Mucosa of descending colon (tissue), 3 donors: ENCODE measurements at regions not wholly inside any gene's neighbourhood (a gene's known extent, or its start where the extent isn't known, plus 50 kb on each side); places are given as distances from the start of the nearest gene placed in this dataset.

Experiments used
- ATAC-seq: fragments of 200-7000 bp; cut with Tn5 transposase; one replicate; pipeline ENCODE4 v1.9.1; 2020; ENCODE audit warnings: mild to moderate bottlenecking, moderate library complexity
- DNase-seq, 3 donors: peaks; one replicate each; pipeline ENCODE4 v3.0.0-alpha.2; 2020
- H3K36me3 ChIP-seq: fragments of 200-600 bp; one replicate; pipeline ENCODE4 v1.8.0; 2021; ENCODE audit warnings: low read depth, mild to moderate bottlenecking
- H3K4me1 ChIP-seq: fragments of 200-600 bp; one replicate; pipeline ENCODE4 v1.8.0; 2021; ENCODE audit warnings: low read depth, mild to moderate bottlenecking
- H3K4me3 ChIP-seq: fragments of 200-600 bp; one replicate; pipeline ENCODE4 v1.8.0; 2021; ENCODE audit warnings: mild to moderate bottlenecking
- H3K9me3 ChIP-seq: fragments of 200-600 bp; one replicate; pipeline ENCODE4 v1.8.0; 2021; ENCODE audit warnings: mild to moderate bottlenecking
- CTCF ChIP-seq: fragments of 200-600 bp; IDR thresholded peaks from one replicate; pipeline ENCODE4 v1.8.0; 2022; ENCODE audit warnings: antibody characterized with exemption, mild to moderate bottlenecking
- intact Hi-C, 2 donors: fragments of 100-400 bp; cut with DNase I in 1 of 2; cut with micrococcal nuclease in 1 of 2; formaldehyde crosslinking; loops; one replicate each; pipeline versions ENCODE4 v1.11.0 to v1.11.1; 2022; cut with DNase I, micrococcal nuclease
- donor health status: DM: no; HTN: no; CAD: no; lungs with moderate emphysema.
- donor health status: DM: no; HTN: no; CAD: no.
- donor health status: DM: no; HTN: yes; CAD: no.

- Histone ChIP-seq H3K4me3 (no peak overlapping the region), H3K36me3 (no peaks in the 10 kb centered on the region), H3K9me3 (no peaks in the 10 kb centered on the region), H3K4me1 (no peaks in the 10 kb centered on the region)
- DNase-seq (peak in 2 of 3 donors; percentile 19 to 27), ATAC-seq (peak; percentile 28)
- no peak for TF ChIP-seq CTCF
- intact Hi-C loops = no loop called here
Measured at GRCh38 chr2:239544143-239544917, 143.5 kb upstream of the HDAC4 start.

GRCh38 chr2:239543702-239544101, 142.9 kb upstream of the HDAC4 start:
- no peak for TF ChIP-seq CTCF
- H3K36me3 ChIP-seq = no peaks in the 10 kb centered on the region
- DNase-seq (no peak), ATAC-seq (no peak)
- intact Hi-C loops = no loop called here
- no peak overlapping the region for H3K4me3 ChIP-seq
- no peaks in the 10 kb centered on the region for H3K4me1 ChIP-seq
- H3K9me3 ChIP-seq = no peaks in the 10 kb centered on the region

GRCh38 chr2:239540174-239540573, 139.4 kb upstream of the HDAC4 start:
- Histone ChIP-seq H3K4me3 (no peak overlapping the region), H3K4me1 (no peaks in the 10 kb centered on the region), H3K36me3 (no peaks in the 10 kb centered on the region), H3K9me3 (no peaks in the 10 kb centered on the region)
- DNase-seq (peak in 1 of 3 donors; percentile 8), ATAC-seq (no peak)
- no peak for TF ChIP-seq CTCF
- intact Hi-C loops = no loop called here

- Histone ChIP-seq H3K4me1 (no peaks in the 10 kb centered on the region), H3K36me3 (no peaks in the 10 kb centered on the region), H3K9me3 (no peaks in the 10 kb centered on the region), H3K4me3 (no peak overlapping the region)
- no peak for TF ChIP-seq CTCF
- ATAC-seq (no peak), DNase-seq (no peak)
- intact Hi-C loops = no loop called here
Measured at GRCh38 chr2:239539776-239540100, 138.9 kb upstream of the HDAC4 start.

GRCh38 chr2:239539083-239539775, 138.4 kb upstream of the HDAC4 start:
- ATAC-seq (no peak), DNase-seq (no peak)
- H3K4me3 ChIP-seq = no peak overlapping the region
- H3K36me3 ChIP-seq = no peaks in the 10 kb centered on the region
- intact Hi-C loops = no loop called here
- no peak for TF ChIP-seq CTCF
- no peaks in the 10 kb centered on the region for H3K9me3 ChIP-seq
- H3K4me1 ChIP-seq = no peaks in the 10 kb centered on the region
